ENCODE measurements at regions not wholly inside any gene's neighbourhood (a gene's known extent, or its start where the extent isn't known, plus 50 kb on each side); places are given as distances from the start of the nearest gene placed in this dataset.

GRCh38 chr20:40797425-40797824 lies 108.4 kb upstream of the MAFB start:
- TF ChIP-seq CTCF (IDR thresholded peaks at IDR 0.05; ENCODE audit: insufficient read depth, low read depth, low read length): peak; percentile 37
- TF ChIP-seq EZH2 (IDR thresholded peaks at IDR 0.05; ENCODE audit: insufficient read depth, low read length): no peak
